Right cardiac atrium (tissue), 5 donors: ENCODE measurements at regions not wholly inside any gene's neighbourhood (a gene's known extent, or its start where the extent isn't known, plus 50 kb on each side); places are given as distances from the start of the nearest gene placed in this dataset.
A peak's percentile ranks its signal among the peaks of the same experiment; 100 is the strongest.

Experiments used
- ATAC-seq, 2 donors: fragments of 200-7000 bp; cut with Tn5 transposase; one replicate each; pipeline versions ENCODE4 v1.8.0 to v1.9.1; 2020; ENCODE audit warnings: moderate library complexity in 2 of 2, mild to moderate bottlenecking in 1 of 2
- DNase-seq, 3 donors: peaks; one replicate each; pipeline ENCODE4 v3.0.0-alpha.2; 2020
- H3K27ac ChIP-seq: one replicate; pipeline ENCODE4 v1.5.1; 2013; ENCODE audit warnings: mild to moderate bottlenecking, low read length, control low read depth, moderate library complexity
- H3K27me3 ChIP-seq: one replicate; pipeline ENCODE4 v1.6.1; 2013; ENCODE audit not compliant: control insufficient read depth, insufficient read depth
- H3K4me1 ChIP-seq: one replicate; pipeline ENCODE4 v1.6.1; 2013; ENCODE audit warnings: low read length; ENCODE audit not compliant: control insufficient read depth, insufficient read depth
- H3K4me3 ChIP-seq: one replicate; pipeline ENCODE4 v1.5.1; 2013; ENCODE audit warnings: low read length, control low read depth
- H3K9me3 ChIP-seq: one replicate; pipeline ENCODE4 v1.6.1; 2013; ENCODE audit warnings: low read length; ENCODE audit not compliant: control insufficient read depth
- WGBS: extraction: QIAGEN DNeasy Blood & Tissue Kit; methylation state at CpG from one replicate; pipeline ENCODE4 v1.1.7; 2013; 5-methylcytosine and 5-hydroxymethylcytosine counted together
- intact Hi-C, 4 donors: fragments of 100-400 bp; cut with DNase I; formaldehyde crosslinking; loops; one replicate each; pipeline versions ENCODE4 v1.11.0 to v1.14.0; 2022 to 2023
- donor health status: healthy with polysubstance abuse.
- donor health status: DM: no; HTN: yes; CAD: no.
- donor health status: DM: no; HTN: no; CAD: no.
- donor health status: DM: no; HTN: yes; CAD: no; lungs with severe emphysema.
- donor health status: DM: yes; HTN: yes; CAD: no.

DNA sequence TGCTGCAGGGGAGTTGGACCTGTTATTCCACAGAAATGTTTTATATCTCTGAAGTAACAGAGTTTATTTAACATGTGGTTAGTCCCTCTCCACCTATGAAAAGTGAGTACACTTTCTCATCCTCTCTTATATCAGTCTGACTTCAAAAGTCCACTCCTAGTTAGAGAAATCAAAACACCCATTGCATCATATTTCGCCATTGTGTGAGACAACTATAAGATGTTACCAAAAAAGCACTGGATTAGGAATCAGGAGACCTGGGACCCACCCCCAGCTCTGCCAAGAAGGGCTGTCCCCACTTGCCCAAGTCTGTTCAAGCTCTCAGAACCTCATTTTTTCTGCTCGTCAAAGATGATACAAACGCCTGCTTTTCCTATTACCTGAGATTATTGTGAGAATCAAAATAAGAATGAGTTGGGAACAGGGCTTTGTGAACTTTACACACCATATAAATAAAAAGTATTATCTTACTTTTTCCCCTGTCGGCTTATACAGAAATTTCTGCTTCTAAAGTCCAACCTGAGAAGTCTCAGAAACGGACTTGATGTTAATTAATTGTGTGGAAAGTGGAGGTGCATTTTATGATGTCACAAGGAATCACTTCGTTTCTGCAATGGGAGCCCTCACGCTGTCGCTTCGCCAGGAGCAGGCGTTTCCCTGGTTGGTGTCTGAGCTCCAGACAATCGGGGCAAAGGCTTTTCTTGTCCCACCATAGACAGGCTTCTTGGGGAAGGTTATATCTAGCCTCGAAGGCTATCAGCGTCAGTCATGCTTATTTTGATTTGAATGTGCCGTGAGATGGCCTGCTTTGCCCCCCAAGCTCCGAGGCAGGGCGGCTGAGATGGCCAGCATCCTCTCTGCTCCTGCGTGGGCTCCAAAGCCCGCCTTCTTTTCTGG, 89.6 kb upstream of the ZNF516 start:
- H3K27ac ChIP-seq: no peak overlapping the region
- ATAC-seq: no peak
- no peaks in the 10 kb centered on the region for H3K9me3 ChIP-seq
- no peaks in the 10 kb centered on the region for H3K4me1 ChIP-seq
- H3K4me3 ChIP-seq: no peak overlapping the region
- 59% methylated on average over 18 of the region's 18 CpGs for WGBS
- no peaks in the 10 kb centered on the region for H3K27me3 ChIP-seq
- no peak for DNase-seq
- intact Hi-C loops: no loop called here

- Histone ChIP-seq H3K27ac (no peak overlapping the region), H3K4me3 (no peak overlapping the region), H3K27me3 (no peaks in the 10 kb centered on the region), H3K9me3 (no peaks in the 10 kb centered on the region), H3K4me1 (no peaks in the 10 kb centered on the region)
- 86% methylated on average over 3 of the region's 3 CpGs for WGBS
- no peak for ATAC-seq
- intact Hi-C loops: no loop called here
- DNase-seq: no peak
Observed at GRCh38 chr18:76581261-76581660, 86.2 kb upstream of the ZNF516 start.

GRCh38 chr18:76580288-76580962, 85.4 kb upstream of the ZNF516 start:
- H3K27me3 ChIP-seq: no peaks in the 10 kb centered on the region
- intact Hi-C loops: no loop called here
- 88% methylated on average over 17 of the region's 17 CpGs for WGBS
- DNase-seq (no peak), ATAC-seq (no peak)
- H3K4me1 ChIP-seq: no peaks in the 10 kb centered on the region
- no peak overlapping the region for H3K27ac ChIP-seq
- H3K4me3 ChIP-seq: no peak overlapping the region
- no peaks in the 10 kb centered on the region for H3K9me3 ChIP-seq

GRCh38 chr18:76579301-76579695, 84.3 kb upstream of the ZNF516 start:
- Histone ChIP-seq H3K27me3 (no peaks in the 10 kb centered on the region), H3K27ac (no peak overlapping the region), H3K4me1 (no peaks in the 10 kb centered on the region), H3K4me3 (no peak overlapping the region), H3K9me3 (no peaks in the 10 kb centered on the region)
- 77% methylated on average over 17 of the region's 17 CpGs for WGBS
- intact Hi-C loops: no loop called here
- ATAC-seq: no peak
- no peak for DNase-seq

- intact Hi-C loops: no loop called here
Observed at GRCh38 chr18:76578571-76579300, 83.7 kb upstream of the ZNF516 start.

GRCh38 chr18:76573325-76574025, 78.4 kb upstream of the ZNF516 start:
- Histone ChIP-seq H3K9me3 (no peaks in the 10 kb centered on the region), H3K4me1 (no peaks in the 10 kb centered on the region), H3K27ac (no peak overlapping the region), H3K27me3 (no peaks in the 10 kb centered on the region), H3K4me3 (no peak overlapping the region)
- intact Hi-C loops: no loop called here
- no peak for ATAC-seq
- no peak for DNase-seq
- 81% methylated on average over 4 of the region's 4 CpGs for whole genome bisulfite sequencing

More at GRCh38 chr18:76578571-76579300, 83.7 kb upstream of the ZNF516 start:
- peak in 1 of 2 donors; percentile 31 for ATAC-seq
- H3K27me3 ChIP-seq: no peaks in the 10 kb centered on the region
- H3K4me1 ChIP-seq: no peaks in the 10 kb centered on the region
- 15% methylated on average over 39 of the region's 39 CpGs for WGBS
- no peak overlapping the region for H3K4me3 ChIP-seq
- no peaks in the 10 kb centered on the region for H3K9me3 ChIP-seq
- no peak overlapping the region for H3K27ac ChIP-seq
- DNase-seq: no peak

DNA sequence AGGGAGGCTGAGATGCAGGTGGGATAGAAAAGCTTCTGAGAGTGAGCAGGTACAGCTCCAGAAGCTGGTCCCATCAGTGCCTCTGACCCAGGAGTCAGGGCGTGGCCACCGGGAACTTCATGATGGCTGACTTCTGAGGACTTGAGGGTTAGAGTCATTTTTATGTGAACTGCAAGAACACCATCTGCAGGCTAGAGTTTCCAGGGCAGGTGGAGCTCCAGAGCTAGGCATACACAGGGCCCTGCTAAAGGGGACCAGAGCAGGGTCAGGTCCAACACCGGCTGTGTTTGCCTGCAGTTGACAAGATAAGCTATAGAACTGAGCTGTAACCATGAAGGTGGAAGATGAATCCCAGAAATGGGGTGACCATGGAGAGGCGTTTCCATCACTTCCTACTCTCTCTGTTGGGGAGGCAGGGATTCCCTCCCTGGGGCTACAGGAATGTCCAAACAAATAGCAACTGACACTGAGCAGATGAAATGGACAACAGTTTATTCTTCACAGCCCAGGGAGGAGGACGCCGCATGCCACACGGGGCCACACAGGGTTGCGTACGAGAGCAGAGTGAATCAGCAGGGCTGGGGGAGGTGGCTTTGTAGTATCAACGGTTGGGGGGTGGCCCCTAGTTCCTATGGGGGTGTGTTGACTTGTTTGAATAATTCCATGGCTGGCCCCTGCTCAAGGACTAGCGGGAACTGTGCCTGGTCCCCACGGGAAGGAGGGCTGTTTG, 77.6 kb upstream of the ZNF516 start:
- Histone ChIP-seq H3K4me1 (no peaks in the 10 kb centered on the region), H3K27me3 (no peaks in the 10 kb centered on the region), H3K9me3 (no peaks in the 10 kb centered on the region), H3K4me3 (no peak overlapping the region), H3K27ac (no peak overlapping the region)
- ATAC-seq (no peak), DNase-seq (no peak)
- 74% methylated on average over 12 of the region's 12 CpGs for WGBS
- intact Hi-C loops: no loop called here

GRCh38 chr18:76571689-76572088, 76.6 kb upstream of the ZNF516 start:
- ATAC-seq (no peak), DNase-seq (no peak)
- intact Hi-C loops: no loop called here
- Histone ChIP-seq H3K27me3 (no peaks in the 10 kb centered on the region), H3K27ac (no peak overlapping the region), H3K4me1 (no peaks in the 10 kb centered on the region), H3K4me3 (no peak overlapping the region), H3K9me3 (no peaks in the 10 kb centered on the region)
- WGBS: 76% methylated on average over 3 of the region's 3 CpGs

- H3K27me3 ChIP-seq: no peaks in the 10 kb centered on the region
- H3K27ac ChIP-seq: no peak overlapping the region
- no peak for ATAC-seq
- no peak for DNase-seq
- H3K9me3 ChIP-seq: no peaks in the 10 kb centered on the region
- intact Hi-C loops: no loop called here
- H3K4me3 ChIP-seq: no peak overlapping the region
- no peaks in the 10 kb centered on the region for H3K4me1 ChIP-seq
- WGBS: 95% methylated on average over 3 of the region's 3 CpGs
Observed at GRCh38 chr18:76570856-76571255, 75.8 kb upstream of the ZNF516 start.

- 86% methylated on average over 15 of the region's 15 CpGs for WGBS
- no peak for ATAC-seq
- no peaks in the 10 kb centered on the region for H3K9me3 ChIP-seq
- peaks cover 2% of the 10 kb centered on the region for H3K4me1 ChIP-seq
- H3K27me3 ChIP-seq: no peaks in the 10 kb centered on the region
- H3K4me3 ChIP-seq: no peak overlapping the region
- DNase-seq: no peak
- no peak overlapping the region for H3K27ac ChIP-seq
- intact Hi-C loops: no loop called here
Observed at GRCh38 chr18:76569644-76570419, 74.8 kb upstream of the ZNF516 start.
